ENCODE measurements at regions not wholly inside any gene's neighbourhood (a gene's known extent, or its start where the extent isn't known, plus 50 kb on each side); places are given as distances from the start of the nearest gene placed in this dataset.
"Not testable (repeated sequence)": the region's sequence is repeated elsewhere in the genome, so short reads cannot be mapped to it uniquely, and the experiment has no call there.

DNA sequence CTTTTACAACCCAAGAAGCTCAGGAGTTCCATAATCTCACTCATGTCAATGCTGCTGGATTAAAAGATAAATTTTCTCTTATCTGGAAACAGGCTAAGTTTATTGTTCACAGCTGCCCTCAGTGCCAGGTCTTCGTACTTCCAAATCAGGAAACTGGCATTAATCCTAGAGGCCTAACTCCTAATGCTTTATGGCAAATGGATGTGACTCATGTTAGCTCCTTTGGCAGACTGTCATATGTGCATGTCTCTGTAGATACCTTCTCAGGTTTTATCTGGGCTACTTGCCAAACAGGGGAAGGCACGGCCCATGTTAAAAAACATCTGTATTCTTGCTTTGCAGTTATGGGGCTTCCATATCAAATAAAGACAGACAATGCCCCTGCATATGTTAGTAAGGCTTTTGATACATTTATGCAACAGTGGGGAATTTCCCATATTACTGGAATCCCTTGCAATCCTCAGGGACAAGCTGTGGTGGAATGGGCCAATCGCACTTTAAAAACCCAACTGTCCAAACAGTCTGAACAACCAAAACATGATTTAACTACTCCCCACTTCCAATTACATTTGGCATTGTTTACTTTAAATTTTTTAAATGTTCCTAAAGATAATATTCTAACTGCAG, 570.8 kb upstream of the PTGER4 start:
- WGBS (ENCODE audit: insufficient coverage) = no CpG with 5 or more reads among the region's 3 CpGs
- H3K4me1 Mint-ChIP-seq; H3K36me3 Mint-ChIP-seq; DNase-seq; H3K27ac ChIP-seq (ENCODE audit: low read length); CTCF ChIA-PET; H3K4me3 Mint-ChIP-seq; H3K27me3 ChIP-seq (replicated peaks in 1 of 2; ENCODE audit: control insufficient read depth in 2 of 2, extremely low read depth in 1 of 2, insufficient read depth in 2 of 2, low read length in 1 of 2); POLR2A ChIA-PET; H3K27ac Mint-ChIP-seq; H3K4me1 ChIP-seq (ENCODE audit: control insufficient read depth in 1 of 2, extremely low read depth in 1 of 2, insufficient read depth in 2 of 2, low read length in 2 of 2); ATAC-seq (replicated peaks in 1 of 4); H3K9me3 ChIP-seq; H3K9me3 Mint-ChIP-seq; H3K36me3 ChIP-seq (ENCODE audit: control insufficient read depth in 2 of 2, extremely low read depth in 1 of 2, insufficient read depth in 1 of 2, low read length in 1 of 2); H3K4me3 ChIP-seq (ENCODE audit: control insufficient read depth in 1 of 2, extremely low read depth in 1 of 2, low read length in 1 of 2): not testable (repeated sequence)
- H3K27me3 Mint-ChIP-seq = peaks cover 2 to 10% of the 10 kb centered on the region in 2 donors

DNA sequence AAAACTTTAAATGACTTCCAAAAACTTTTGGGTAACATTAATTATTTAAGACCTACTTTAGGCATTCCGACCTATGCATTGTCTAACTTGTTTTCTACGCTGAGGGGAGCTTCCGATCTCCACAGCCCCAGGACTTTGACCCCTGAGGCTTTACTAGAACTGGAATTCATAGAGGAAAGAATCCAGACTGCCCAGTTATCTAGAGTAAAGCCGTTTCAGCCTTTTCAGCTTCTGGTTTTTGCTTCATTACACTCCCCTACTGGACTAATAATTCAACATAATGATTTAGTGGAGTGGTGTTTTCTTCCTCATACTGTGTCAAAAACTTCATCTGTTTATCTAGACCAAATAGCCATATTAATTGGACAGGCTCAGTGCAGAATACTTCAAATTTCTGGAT, 571.9 kb upstream of the PTGER4 start:
- H3K27me3 Mint-ChIP-seq = peaks cover 1 to 10% of the 10 kb centered on the region in 2 donors
- H3K4me1 ChIP-seq (ENCODE audit: control insufficient read depth in 1 of 2, extremely low read depth in 1 of 2, insufficient read depth in 2 of 2, low read length in 2 of 2); CTCF ChIA-PET; POLR2A ChIA-PET; H3K36me3 ChIP-seq (ENCODE audit: control insufficient read depth in 2 of 2, extremely low read depth in 1 of 2, insufficient read depth in 1 of 2, low read length in 1 of 2); H3K4me3 Mint-ChIP-seq; H3K4me1 Mint-ChIP-seq; DNase-seq; H3K4me3 ChIP-seq (ENCODE audit: control insufficient read depth in 1 of 2, extremely low read depth in 1 of 2, low read length in 1 of 2); H3K27me3 ChIP-seq (replicated peaks in 1 of 2; ENCODE audit: control insufficient read depth in 2 of 2, extremely low read depth in 1 of 2, insufficient read depth in 2 of 2, low read length in 1 of 2); H3K36me3 Mint-ChIP-seq; ATAC-seq (replicated peaks in 1 of 4); H3K9me3 ChIP-seq; H3K27ac Mint-ChIP-seq; H3K27ac ChIP-seq (ENCODE audit: low read length): not testable (repeated sequence)
- WGBS (ENCODE audit: insufficient coverage) = no CpG with 5 or more reads among the region's 4 CpGs
- H3K9me3 Mint-ChIP-seq = peaks cover 10 to 20% (median 10%) of the 10 kb centered on the region in 3 donors

DNA sequence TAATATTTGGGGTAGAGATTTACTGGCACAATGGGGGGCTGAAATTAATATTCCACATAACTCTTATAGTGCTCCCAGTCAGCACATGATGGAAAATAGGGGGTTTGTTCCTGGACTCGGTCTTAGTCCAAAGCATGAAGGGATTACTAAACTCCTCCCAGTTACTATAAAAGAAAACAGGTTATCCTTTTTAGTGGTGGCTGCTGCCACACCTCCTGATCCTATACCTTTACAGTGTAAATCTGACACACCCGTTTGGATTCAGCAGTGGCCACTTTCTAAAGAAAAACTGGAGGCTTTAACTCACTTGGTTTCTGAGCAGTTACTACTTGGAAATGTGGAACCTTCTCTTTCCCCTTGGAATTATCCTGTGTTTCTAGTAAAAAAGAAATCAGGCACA, 572.9 kb upstream of the PTGER4 start:
- Mint-ChIP-seq H3K4me3 (no peak overlapping the region), H3K4me1 (no peaks in the 10 kb centered on the region), H3K9me3 (peaks cover 10 to 21% (median 10%) of the 10 kb centered on the region in 3 donors), H3K36me3 (peaks cover 4% of the 10 kb centered on the region), H3K27me3 (peaks cover 0 to 10% of the 10 kb centered on the region in 2 donors), H3K27ac (no peak overlapping the region)
- POLR2A ChIA-PET = no interaction called here
- ATAC-seq (replicated peaks in 1 of 4) = no peak
- Histone ChIP-seq H3K36me3 (ENCODE audit: control insufficient read depth in 2 of 2, extremely low read depth in 1 of 2, insufficient read depth in 1 of 2, low read length in 1 of 2) (no peaks in the 10 kb centered on the region), H3K9me3 (no peaks in the 10 kb centered on the region), H3K27me3 (replicated peaks in 1 of 2; ENCODE audit: control insufficient read depth in 2 of 2, extremely low read depth in 1 of 2, insufficient read depth in 2 of 2, low read length in 1 of 2) (no peaks in the 10 kb centered on the region), H3K27ac (ENCODE audit: low read length) (no peak overlapping the region), H3K4me3 (ENCODE audit: control insufficient read depth in 1 of 2, extremely low read depth in 1 of 2, low read length in 1 of 2) (no peak overlapping the region), H3K4me1 (ENCODE audit: control insufficient read depth in 1 of 2, extremely low read depth in 1 of 2, insufficient read depth in 2 of 2, low read length in 2 of 2) (no peaks in the 10 kb centered on the region)
- WGBS (ENCODE audit: insufficient coverage) = 100% methylated on average over 1 of the region's 2 CpGs
- no peak for DNase-seq
- CTCF ChIA-PET = no interaction called here

- Histone ChIP-seq H3K36me3 (ENCODE audit: control insufficient read depth in 2 of 2, extremely low read depth in 1 of 2, insufficient read depth in 1 of 2, low read length in 1 of 2) (no peaks in the 10 kb centered on the region), H3K27me3 (replicated peaks in 1 of 2; ENCODE audit: control insufficient read depth in 2 of 2, extremely low read depth in 1 of 2, insufficient read depth in 2 of 2, low read length in 1 of 2) (no peaks in the 10 kb centered on the region), H3K4me3 (ENCODE audit: control insufficient read depth in 1 of 2, extremely low read depth in 1 of 2, low read length in 1 of 2) (no peak overlapping the region), H3K4me1 (ENCODE audit: control insufficient read depth in 1 of 2, extremely low read depth in 1 of 2, insufficient read depth in 2 of 2, low read length in 2 of 2) (no peaks in the 10 kb centered on the region), H3K27ac (ENCODE audit: low read length) (no peak overlapping the region), H3K9me3 (no peaks in the 10 kb centered on the region)
- Mint-ChIP-seq H3K9me3 (peaks cover 0 to 6% (median 2%) of the 10 kb centered on the region in 3 donors), H3K4me3 (no peak overlapping the region), H3K27ac (no peak overlapping the region), H3K27me3 (peaks cover 2 to 5% of the 10 kb centered on the region in 2 donors), H3K36me3 (no peaks in the 10 kb centered on the region), H3K4me1 (no peaks in the 10 kb centered on the region)
- ChIA-PET POLR2A (no interaction called here), CTCF (no interaction called here)
- no peak for ATAC-seq (replicated peaks in 1 of 4)
- DNase-seq = no peak
These were observed 581.4 kb upstream of the PTGER4 start for GRCh38 chr5:40098313-40098712.

- no peak overlapping the region for H3K27ac Mint-ChIP-seq
- H3K9me3 ChIP-seq = no peaks in the 10 kb centered on the region
These were observed 586.2 kb upstream of the PTGER4 start for GRCh38 chr5:40093550-40093949.

GRCh38 chr5:40089269-40089668, 590.4 kb upstream of the PTGER4 start:
- H3K9me3 Mint-ChIP-seq = peaks cover 3 to 24% (median 7%) of the 10 kb centered on the region in 3 donors
- H3K4me1 Mint-ChIP-seq = no peaks in the 10 kb centered on the region
- no peak overlapping the region for H3K4me3 Mint-ChIP-seq
- DNase-seq = no peak
- ATAC-seq (replicated peaks in 1 of 4) = no peak
- no peak overlapping the region for H3K27ac Mint-ChIP-seq
- Histone ChIP-seq H3K4me3 (ENCODE audit: control insufficient read depth in 1 of 2, extremely low read depth in 1 of 2, low read length in 1 of 2) (no peak overlapping the region), H3K36me3 (ENCODE audit: control insufficient read depth in 2 of 2, extremely low read depth in 1 of 2, insufficient read depth in 1 of 2, low read length in 1 of 2) (no peaks in the 10 kb centered on the region), H3K27ac (ENCODE audit: low read length) (no peak overlapping the region), H3K9me3 (no peaks in the 10 kb centered on the region), H3K27me3 (replicated peaks in 1 of 2; ENCODE audit: control insufficient read depth in 2 of 2, extremely low read depth in 1 of 2, insufficient read depth in 2 of 2, low read length in 1 of 2) (no peaks in the 10 kb centered on the region), H3K4me1 (ENCODE audit: control insufficient read depth in 1 of 2, extremely low read depth in 1 of 2, insufficient read depth in 2 of 2, low read length in 2 of 2) (no peaks in the 10 kb centered on the region)
- no peaks in the 10 kb centered on the region for H3K36me3 Mint-ChIP-seq
- ChIA-PET CTCF (no interaction called here), POLR2A (no interaction called here)
- peaks cover under 1% of the 10 kb centered on the region in 2 donors for H3K27me3 Mint-ChIP-seq

More at GRCh38 chr5:40093550-40093949, 586.2 kb upstream of the PTGER4 start:
- H3K4me3 ChIP-seq (ENCODE audit: control insufficient read depth in 1 of 2, extremely low read depth in 1 of 2, low read length in 1 of 2) = no peak overlapping the region
- DNase-seq (no peak), ATAC-seq (replicated peaks in 1 of 4) (no peak)
- WGBS (ENCODE audit: insufficient coverage) = no CpG with 5 or more reads among the region's 2 CpGs
- ChIA-PET CTCF (no interaction called here), POLR2A (no interaction called here)
- Mint-ChIP-seq H3K9me3 (peaks cover 3 to 24% (median 7%) of the 10 kb centered on the region in 3 donors), H3K27me3 (peaks cover 2 to 5% of the 10 kb centered on the region in 2 donors), H3K4me1 (no peaks in the 10 kb centered on the region), H3K4me3 (no peak overlapping the region), H3K36me3 (no peaks in the 10 kb centered on the region)
- H3K27ac ChIP-seq (ENCODE audit: low read length) = no peak overlapping the region
- H3K36me3 ChIP-seq (ENCODE audit: control insufficient read depth in 2 of 2, extremely low read depth in 1 of 2, insufficient read depth in 1 of 2, low read length in 1 of 2) = no peaks in the 10 kb centered on the region
- H3K4me1 ChIP-seq (ENCODE audit: control insufficient read depth in 1 of 2, extremely low read depth in 1 of 2, insufficient read depth in 2 of 2, low read length in 2 of 2) = no peaks in the 10 kb centered on the region
- no peaks in the 10 kb centered on the region for H3K27me3 ChIP-seq (replicated peaks in 1 of 2; ENCODE audit: control insufficient read depth in 2 of 2, extremely low read depth in 1 of 2, insufficient read depth in 2 of 2, low read length in 1 of 2)

GRCh38 chr5:40084614-40085013, 595.1 kb upstream of the PTGER4 start:
- no peak overlapping the region for H3K27ac Mint-ChIP-seq
- WGBS (ENCODE audit: insufficient coverage) = no CpG with 5 or more reads among the region's 1 CpG
- CTCF ChIA-PET = interaction anchor here in 1 of 2 donors (0.6 kb wide), 1 partner anchor 241 kb away, joined by 3 read pairs; no protein-coding TSS in a partner anchor

More at GRCh38 chr5:40084614-40085013, 595.1 kb upstream of the PTGER4 start:
- Histone ChIP-seq H3K4me1 (ENCODE audit: control insufficient read depth in 1 of 2, extremely low read depth in 1 of 2, insufficient read depth in 2 of 2, low read length in 2 of 2) (no peaks in the 10 kb centered on the region), H3K36me3 (ENCODE audit: control insufficient read depth in 2 of 2, extremely low read depth in 1 of 2, insufficient read depth in 1 of 2, low read length in 1 of 2) (no peaks in the 10 kb centered on the region), H3K9me3 (no peaks in the 10 kb centered on the region), H3K27ac (ENCODE audit: low read length) (no peak overlapping the region), H3K27me3 (replicated peaks in 1 of 2; ENCODE audit: control insufficient read depth in 2 of 2, extremely low read depth in 1 of 2, insufficient read depth in 2 of 2, low read length in 1 of 2) (no peaks in the 10 kb centered on the region), H3K4me3 (ENCODE audit: control insufficient read depth in 1 of 2, extremely low read depth in 1 of 2, low read length in 1 of 2) (no peak overlapping the region)
- ATAC-seq (replicated peaks in 1 of 4) = no peak
- Mint-ChIP-seq H3K9me3 (peaks cover 0 to 3% (median 0%) of the 10 kb centered on the region in 3 donors), H3K4me3 (no peak overlapping the region), H3K4me1 (no peaks in the 10 kb centered on the region), H3K27me3 (peaks cover 0 to 4% of the 10 kb centered on the region in 2 donors), H3K36me3 (no peaks in the 10 kb centered on the region)
- DNase-seq = no peak
- POLR2A ChIA-PET = no interaction called here

Data from T-cell (primary cell).